ENCODE measurements at regions not wholly inside any gene's neighbourhood (a gene's known extent, or its start where the extent isn't known, plus 50 kb on each side); places are given as distances from the start of the nearest gene placed in this dataset.

- DNase-seq: no peak
Measured at GRCh38 chr5:98414938-98415337, 358.5 kb upstream of the RGMB start.

- DNase-seq: no peak
Measured at GRCh38 chr5:98415663-98416062, 357.8 kb upstream of the RGMB start.

GRCh38 chr5:98416541-98416940 is 356.9 kb upstream of the RGMB start:
- no peak for DNase-seq

- no peak for DNase-seq
Measured at GRCh38 chr5:98419825-98420224, 353.6 kb upstream of the RGMB start.

GRCh38 chr5:98424681-98425450 is 348.6 kb upstream of the RGMB start:
- DNase-seq: no peak

GRCh38 chr5:98425640-98426039 is 347.8 kb upstream of the RGMB start:
- DNase-seq: no peak

GRCh38 chr5:98428806-98429205 is 344.7 kb upstream of the RGMB start:
- no peak for DNase-seq

- DNase-seq: no peak
Measured at GRCh38 chr5:98432378-98432777, 341.1 kb upstream of the RGMB start.

GRCh38 chr5:98433022-98433421 is 340.4 kb upstream of the RGMB start:
- no peak for DNase-seq

- no peak for DNase-seq
Measured at GRCh38 chr5:98433673-98434072, 339.8 kb upstream of the RGMB start.

- no peak for DNase-seq
Measured at GRCh38 chr5:98436667-98437066, 336.8 kb upstream of the RGMB start.

GRCh38 chr5:98442448-98442847 is 331.0 kb upstream of the RGMB start:
- no peak for DNase-seq

- no peak for DNase-seq
Measured at GRCh38 chr5:98443881-98444280, 329.6 kb upstream of the RGMB start.

GRCh38 chr5:98453296-98453695 is 320.2 kb upstream of the RGMB start:
- no peak for DNase-seq

GRCh38 chr5:98454407-98454806 is 319.1 kb upstream of the RGMB start:
- no peak for DNase-seq

GRCh38 chr5:98454904-98455303 is 318.6 kb upstream of the RGMB start:
- DNase-seq: no peak

- no peak for DNase-seq
Measured at GRCh38 chr5:98455665-98456064, 317.8 kb upstream of the RGMB start.

GRCh38 chr5:98458004-98458403 is 315.5 kb upstream of the RGMB start:
- no peak for DNase-seq

GRCh38 chr5:98458726-98459125 is 314.7 kb upstream of the RGMB start:
- no peak for DNase-seq

- no peak for DNase-seq
Measured at GRCh38 chr5:98460536-98460935, 312.9 kb upstream of the RGMB start.

- DNase-seq: no peak
Measured at GRCh38 chr5:98461485-98461884, 312.0 kb upstream of the RGMB start.

GRCh38 chr5:98463222-98463621 is 310.2 kb upstream of the RGMB start:
- DNase-seq: no peak

GRCh38 chr5:98463676-98464075 is 309.8 kb upstream of the RGMB start:
- no peak for DNase-seq

- DNase-seq: no peak
Measured at GRCh38 chr5:98464737-98465330, 308.6 kb upstream of the RGMB start.
